Thyroid gland (tissue), 4 donors: ENCODE measurements at regions not wholly inside any gene's neighbourhood (a gene's known extent, or its start where the extent isn't known, plus 50 kb on each side); places are given as distances from the start of the nearest gene placed in this dataset.

Source experiments
- POLR2A ChIP-seq, 2 donors: fragments of 450-650 bp; IDR thresholded peaks; one replicate each; pipeline ENCODE4 v1.6.1; 2017; ENCODE audit warnings: antibody characterized with exemption in 2 of 2, mild to moderate bottlenecking in 2 of 2, moderate library complexity in 1 of 2
- TF ChIP-seq, protein P1 (sequence below), 6 experiments: fragments of 200-600 bp in 3 of 6; fragments of 450-650 bp in 3 of 6; sonication (generic) in 3 of 6; IDR thresholded peaks; one replicate each; pipeline ENCODE4 v1.5.1; 2016 to 2019; ENCODE audit warnings: antibody characterized with exemption in 6 of 6, mild to moderate bottlenecking in 2 of 6, inconsistent platforms in 1 of 6, moderate library complexity in 1 of 6

DNA sequence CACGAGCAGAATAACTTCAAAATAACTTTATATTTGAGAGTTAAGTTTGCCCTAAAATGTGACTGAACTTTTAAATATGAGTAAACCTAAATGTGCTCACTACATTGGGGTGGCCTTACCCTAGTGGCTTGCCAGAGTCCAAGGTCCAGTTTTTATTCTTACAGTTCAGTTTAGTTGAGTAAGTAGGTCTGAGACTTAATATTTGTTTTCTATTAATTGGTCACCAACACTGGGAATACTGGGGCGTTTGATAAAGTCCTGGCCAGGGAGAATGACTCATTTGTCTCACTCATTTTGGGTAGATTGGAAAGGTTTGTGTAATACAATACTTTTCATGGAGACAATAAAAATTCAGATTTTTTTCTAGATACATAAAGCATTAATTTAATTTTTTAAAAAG is 127.8 kb upstream of the SPATA13 start:
- TF ChIP-seq, protein P1, sequence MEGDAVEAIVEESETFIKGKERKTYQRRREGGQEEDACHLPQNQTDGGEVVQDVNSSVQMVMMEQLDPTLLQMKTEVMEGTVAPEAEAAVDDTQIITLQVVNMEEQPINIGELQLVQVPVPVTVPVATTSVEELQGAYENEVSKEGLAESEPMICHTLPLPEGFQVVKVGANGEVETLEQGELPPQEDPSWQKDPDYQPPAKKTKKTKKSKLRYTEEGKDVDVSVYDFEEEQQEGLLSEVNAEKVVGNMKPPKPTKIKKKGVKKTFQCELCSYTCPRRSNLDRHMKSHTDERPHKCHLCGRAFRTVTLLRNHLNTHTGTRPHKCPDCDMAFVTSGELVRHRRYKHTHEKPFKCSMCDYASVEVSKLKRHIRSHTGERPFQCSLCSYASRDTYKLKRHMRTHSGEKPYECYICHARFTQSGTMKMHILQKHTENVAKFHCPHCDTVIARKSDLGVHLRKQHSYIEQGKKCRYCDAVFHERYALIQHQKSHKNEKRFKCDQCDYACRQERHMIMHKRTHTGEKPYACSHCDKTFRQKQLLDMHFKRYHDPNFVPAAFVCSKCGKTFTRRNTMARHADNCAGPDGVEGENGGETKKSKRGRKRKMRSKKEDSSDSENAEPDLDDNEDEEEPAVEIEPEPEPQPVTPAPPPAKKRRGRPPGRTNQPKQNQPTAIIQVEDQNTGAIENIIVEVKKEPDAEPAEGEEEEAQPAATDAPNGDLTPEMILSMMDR (IDR thresholded peaks at IDR 0.05): no peak
- no peak for TF ChIP-seq POLR2A (IDR thresholded peaks at IDR 0.05)
